ENCODE measurements at regions not wholly inside any gene's neighbourhood (a gene's known extent, or its start where the extent isn't known, plus 50 kb on each side); places are given as distances from the start of the nearest gene placed in this dataset.

DNA sequence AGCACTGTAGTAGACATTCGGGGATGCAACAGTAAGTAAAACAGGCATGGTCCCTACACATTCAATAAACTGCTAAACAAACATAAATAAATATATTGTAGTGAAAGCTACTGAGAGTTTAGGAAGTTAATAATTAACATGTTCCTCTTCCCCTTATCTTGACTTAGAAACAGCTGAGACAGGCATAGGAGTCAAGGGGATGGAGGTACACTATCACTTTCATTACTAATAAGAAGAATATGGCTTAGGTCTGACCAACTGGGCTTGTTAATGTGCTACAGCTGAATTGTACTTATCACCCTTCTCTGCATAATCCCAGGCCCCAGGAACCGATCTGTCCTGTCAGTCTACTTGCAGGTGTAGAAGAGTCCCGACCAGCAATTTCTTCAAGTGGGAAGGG is 116.3 kb upstream of the DAZL start:
- Mint-ChIP-seq H3K27me3 (ENCODE audit: low read depth in 3 of 3) (peaks cover 0 to 2% (median 2%) of the 10 kb centered on the region in 3 donors), H3K9me3 (peaks cover 0 to 10% (median 5%) of the 10 kb centered on the region in 6 donors), H3K27ac (no peak overlapping the region), H3K4me1 (peaks cover 0 to 3% of the 10 kb centered on the region in 2 donors), H3K36me3 (peaks cover 5 to 6% (median 5%) of the 10 kb centered on the region in 3 donors), H3K4me3 (no peak overlapping the region)
- no peak for DNase-seq

DNA sequence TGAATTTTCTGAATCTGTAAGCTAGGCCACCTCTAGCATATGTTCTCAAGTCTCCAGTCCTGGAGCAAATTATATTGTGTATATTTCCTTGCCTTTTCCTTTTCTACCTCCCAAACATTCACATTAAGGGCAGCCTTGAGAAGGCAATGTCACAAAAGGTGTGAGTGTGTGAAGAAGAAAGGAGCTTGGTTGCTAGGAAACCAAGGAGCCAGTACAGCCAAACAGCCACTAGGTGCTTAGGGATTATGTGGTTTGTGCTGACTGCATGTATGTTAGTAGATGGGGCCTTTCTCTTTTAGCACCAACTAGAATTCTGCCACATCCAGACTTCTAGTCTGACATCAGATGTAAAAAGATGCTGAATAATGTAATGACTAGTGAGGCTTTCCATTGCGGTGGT is 118.8 kb upstream of the DAZL start:
- no peak overlapping the region for H3K27ac Mint-ChIP-seq
- H3K9me3 Mint-ChIP-seq: peaks cover 0 to 13% (median 5%) of the 10 kb centered on the region in 6 donors
- peaks cover 0 to 3% of the 10 kb centered on the region in 2 donors for H3K4me1 Mint-ChIP-seq
- peak in 2 of 3 donors; percentile 26 to 36 for DNase-seq
- H3K36me3 Mint-ChIP-seq: peaks cover 5 to 12% (median 6%) of the 10 kb centered on the region in 3 donors
- no peak overlapping the region for H3K4me3 Mint-ChIP-seq
- peaks cover 0 to 7% (median 4%) of the 10 kb centered on the region in 3 donors for H3K27me3 Mint-ChIP-seq (ENCODE audit: low read depth in 3 of 3)

DNA sequence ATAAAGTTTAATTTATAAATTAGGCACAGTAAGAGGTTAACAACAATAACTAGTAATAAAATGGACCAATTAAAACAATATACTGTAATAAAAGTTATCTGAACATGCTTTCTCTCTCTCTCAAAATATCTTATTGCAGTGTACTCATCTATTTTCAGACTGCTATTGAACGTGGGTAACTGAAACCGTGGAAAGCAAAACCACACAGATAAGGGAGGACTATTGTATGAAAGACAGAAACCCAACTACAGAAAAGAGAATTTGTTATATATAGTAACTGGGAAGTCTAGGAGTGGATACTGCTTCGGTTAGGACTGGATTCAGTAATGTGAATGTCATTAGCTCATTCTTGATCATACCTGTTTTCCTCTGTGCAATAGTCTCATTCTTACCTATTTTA is 119.3 kb upstream of the DAZL start:
- DNase-seq: no peak
- Mint-ChIP-seq H3K27me3 (ENCODE audit: low read depth in 3 of 3) (peaks cover 2 to 7% (median 5%) of the 10 kb centered on the region in 3 donors), H3K4me1 (peaks cover 0 to 3% of the 10 kb centered on the region in 2 donors), H3K4me3 (no peak overlapping the region), H3K27ac (no peak overlapping the region), H3K36me3 (peaks cover 5 to 12% (median 6%) of the 10 kb centered on the region in 3 donors), H3K9me3 (peaks cover 0 to 13% (median 7%) of the 10 kb centered on the region in 6 donors)

DNA sequence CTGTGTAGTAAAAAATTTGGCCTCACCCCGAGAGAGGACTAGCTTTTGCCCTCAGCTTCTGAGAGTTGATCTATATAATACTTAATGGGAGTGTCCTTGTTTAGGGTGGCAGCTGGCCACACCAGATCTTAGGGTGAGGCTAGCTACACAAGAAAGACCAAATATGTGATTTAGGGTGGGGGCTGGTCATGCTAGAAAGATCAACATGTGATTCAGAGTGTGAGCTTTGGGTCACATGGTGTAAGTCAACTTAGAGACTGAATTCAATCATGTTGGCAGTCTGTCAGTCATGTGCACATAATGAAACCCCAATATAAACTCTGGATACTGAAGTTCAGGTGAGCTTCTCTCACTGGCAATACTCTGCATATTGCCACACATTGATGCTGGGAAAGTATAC is 120.7 kb upstream of the DAZL start:
- peaks cover 5 to 12% (median 6%) of the 10 kb centered on the region in 3 donors for H3K36me3 Mint-ChIP-seq
- H3K27me3 Mint-ChIP-seq (ENCODE audit: low read depth in 3 of 3): peaks cover 2 to 7% (median 5%) of the 10 kb centered on the region in 3 donors
- H3K4me3 Mint-ChIP-seq: no peak overlapping the region

DNA sequence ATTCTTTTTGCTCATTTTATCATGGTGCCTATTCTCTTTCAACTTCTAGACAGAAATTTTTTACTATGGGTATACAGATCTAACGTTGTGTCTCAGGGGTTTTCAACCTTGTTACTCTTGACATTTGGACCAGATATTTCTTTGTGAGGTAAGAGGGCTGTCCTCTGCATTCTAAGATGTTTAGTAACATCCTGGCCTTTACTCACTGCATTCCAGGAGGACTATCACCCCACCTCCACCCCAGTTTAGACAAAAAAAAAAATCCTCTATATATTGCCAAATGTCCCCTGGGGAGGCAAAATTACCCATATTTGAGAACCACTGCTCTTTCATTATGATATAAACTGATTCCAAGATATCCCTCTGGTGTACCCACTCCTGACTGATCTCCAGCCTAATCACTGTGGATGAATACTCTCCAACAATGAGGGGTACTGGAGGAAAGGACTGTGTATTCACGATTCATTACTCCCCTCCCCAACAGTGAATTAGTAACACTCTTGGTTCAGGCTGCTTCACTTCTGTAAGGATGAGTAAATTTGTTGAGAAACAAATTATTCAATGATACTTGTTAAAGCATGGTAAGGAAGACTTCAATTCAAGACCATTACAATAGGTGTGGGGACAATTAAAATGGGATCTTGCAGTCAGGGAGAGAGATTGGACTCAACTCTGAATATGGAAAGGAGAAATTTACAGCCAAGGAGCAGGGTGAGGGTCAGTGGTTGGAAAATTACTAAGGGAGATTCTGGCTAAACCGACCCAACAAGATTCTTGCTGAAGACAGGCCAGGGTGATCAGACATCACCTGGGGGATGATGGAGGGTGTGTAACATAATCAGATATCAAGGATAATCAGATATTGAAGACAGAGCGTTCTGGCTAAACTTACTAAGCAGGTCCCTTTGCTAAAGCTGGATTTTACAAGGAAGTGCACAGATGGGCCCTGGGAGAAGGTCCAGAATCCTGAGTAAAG is 123.8 kb upstream of the DAZL start:
- peaks cover 2 to 12% (median 5%) of the 10 kb centered on the region in 3 donors for H3K27me3 Mint-ChIP-seq (ENCODE audit: low read depth in 3 of 3)
- DNase-seq: no peak
- no peak overlapping the region for H3K27ac Mint-ChIP-seq
- peaks cover 15 to 28% (median 26%) of the 10 kb centered on the region in 3 donors for H3K36me3 Mint-ChIP-seq
- peaks cover 17 to 35% (median 28%) of the 10 kb centered on the region in 6 donors for H3K9me3 Mint-ChIP-seq
- H3K4me1 Mint-ChIP-seq: no peaks in the 10 kb centered on the region
- no peak overlapping the region for H3K4me3 Mint-ChIP-seq

More for the DNA sequence above, 120.7 kb upstream of the DAZL start:
- no peaks in the 10 kb centered on the region for H3K4me1 Mint-ChIP-seq
- no peak for DNase-seq
- H3K9me3 Mint-ChIP-seq: peaks cover 0 to 13% (median 7%) of the 10 kb centered on the region in 6 donors
- H3K27ac Mint-ChIP-seq: no peak overlapping the region

DNA sequence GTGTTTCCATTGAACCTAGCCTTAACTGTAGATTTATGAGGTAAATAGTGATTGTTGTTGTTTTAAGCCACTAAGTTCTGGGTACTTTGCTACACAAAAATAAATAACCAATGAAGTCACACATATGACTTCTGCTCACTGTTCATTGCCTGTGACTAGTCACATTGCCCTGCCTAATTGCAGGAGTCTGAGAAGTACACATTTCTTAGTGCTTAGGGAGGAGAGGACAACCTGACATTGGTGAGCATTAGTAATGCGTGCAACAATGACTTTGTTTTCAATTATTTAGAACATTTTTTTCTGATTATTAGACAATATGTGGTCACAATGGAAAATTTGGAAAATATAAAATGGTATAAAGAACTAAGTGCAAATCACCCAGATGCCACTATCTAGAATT is 133.2 kb upstream of the DAZL start:
- Mint-ChIP-seq H3K4me1 (peaks cover 0 to 3% of the 10 kb centered on the region in 2 donors), H3K27ac (no peak overlapping the region), H3K4me3 (no peak overlapping the region), H3K27me3 (ENCODE audit: low read depth in 3 of 3) (peaks cover 0 to 2% (median 1%) of the 10 kb centered on the region in 3 donors), H3K36me3 (peaks cover 0 to 14% (median 5%) of the 10 kb centered on the region in 3 donors), H3K9me3 (peaks cover 3 to 16% (median 15%) of the 10 kb centered on the region in 6 donors)
- no peak for DNase-seq

DNA sequence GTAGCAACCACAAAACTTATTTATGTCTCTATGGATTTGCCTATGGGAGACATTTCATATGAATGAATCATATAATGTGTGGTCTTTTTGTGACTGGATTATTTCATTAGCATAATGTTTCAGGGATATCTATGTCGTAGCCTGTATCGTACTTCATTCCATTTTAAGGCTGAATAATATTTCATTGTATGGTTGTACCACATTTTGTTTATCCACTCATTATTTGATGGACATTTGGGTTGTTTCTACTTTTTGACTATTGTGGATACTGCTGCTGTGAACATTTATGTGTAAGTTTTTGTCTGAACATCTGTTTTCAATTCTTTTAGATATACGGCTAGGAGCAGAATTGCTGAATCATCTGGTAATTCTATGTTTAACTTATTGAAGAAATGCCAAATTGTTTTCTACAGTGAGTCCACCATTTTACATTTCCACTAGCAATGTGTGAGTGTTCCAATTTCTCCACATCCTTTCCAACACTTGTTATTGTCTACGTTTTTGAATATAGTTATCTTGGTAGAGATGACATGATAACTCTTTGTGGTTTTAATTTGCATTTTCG is 134.4 kb upstream of the DAZL start:
- H3K4me3 Mint-ChIP-seq: no peak overlapping the region
- H3K9me3 Mint-ChIP-seq: peaks cover 0 to 15% (median 8%) of the 10 kb centered on the region in 6 donors
- no peak overlapping the region for H3K27ac Mint-ChIP-seq
- H3K4me1 Mint-ChIP-seq: peaks cover 0 to 3% of the 10 kb centered on the region in 2 donors
- H3K27me3 Mint-ChIP-seq (ENCODE audit: low read depth in 3 of 3): peaks cover 0 to 2% (median 1%) of the 10 kb centered on the region in 3 donors
- H3K36me3 Mint-ChIP-seq: peaks cover 0 to 8% (median 0%) of the 10 kb centered on the region in 3 donors
- no peak for DNase-seq

DNA sequence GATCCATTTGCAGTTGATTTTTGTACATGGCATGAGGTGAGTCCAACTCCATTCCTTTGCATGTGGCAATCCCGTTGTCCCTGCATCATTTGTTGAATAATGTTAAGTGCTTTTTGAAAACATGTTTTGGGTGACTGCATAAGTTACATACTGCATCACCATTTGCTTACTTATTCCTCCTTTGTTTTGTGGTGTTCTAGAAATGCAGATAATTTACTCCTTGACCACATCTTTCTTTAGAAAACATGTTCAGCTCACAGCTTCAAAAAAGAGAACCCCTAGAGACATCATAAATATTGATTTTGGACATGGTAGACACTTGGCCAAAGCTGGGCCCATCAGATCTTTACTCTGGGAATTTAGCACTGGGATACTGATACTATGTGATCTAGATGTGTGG is 135.3 kb upstream of the DAZL start:
- H3K9me3 Mint-ChIP-seq: peaks cover 0 to 11% (median 7%) of the 10 kb centered on the region in 6 donors
- DNase-seq: no peak
- H3K36me3 Mint-ChIP-seq: peaks cover 0 to 3% (median 0%) of the 10 kb centered on the region in 3 donors
- peaks cover 0 to 2% (median 1%) of the 10 kb centered on the region in 3 donors for H3K27me3 Mint-ChIP-seq (ENCODE audit: low read depth in 3 of 3)
- H3K4me1 Mint-ChIP-seq: peaks cover 0 to 3% of the 10 kb centered on the region in 2 donors
- H3K4me3 Mint-ChIP-seq: no peak overlapping the region
- H3K27ac Mint-ChIP-seq: no peak overlapping the region

DNA sequence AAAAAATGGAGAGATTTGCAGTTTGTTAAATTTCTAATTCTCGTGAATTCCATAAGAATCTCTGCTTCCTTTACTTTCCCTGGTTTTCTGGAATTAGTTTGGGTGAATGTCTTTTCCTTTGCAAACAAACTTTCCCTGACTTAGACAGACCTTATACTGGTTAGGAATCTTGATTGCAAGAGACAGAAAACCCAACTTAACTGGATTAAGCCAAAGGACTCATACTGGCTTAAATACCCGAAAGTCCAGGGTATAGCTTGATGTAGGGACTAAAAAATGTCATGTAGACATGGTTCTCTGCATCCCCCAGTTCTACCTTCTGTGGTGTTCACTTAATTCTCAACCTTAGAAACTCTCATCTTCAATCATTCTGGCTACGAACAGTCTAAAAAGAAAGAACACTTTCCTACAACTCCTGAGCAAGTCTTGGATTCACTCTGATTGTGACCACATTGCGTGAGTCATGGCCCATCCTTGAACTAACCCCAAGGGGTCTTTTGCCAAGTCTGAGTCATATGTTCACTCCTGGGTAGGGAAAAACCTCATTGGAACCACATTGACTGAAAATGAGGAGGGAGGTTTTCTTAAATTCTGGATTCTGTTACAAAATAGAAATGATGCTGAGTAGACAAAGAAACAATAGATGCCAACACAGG is 136.0 kb upstream of the DAZL start:
- peaks cover 0 to 8% (median 3%) of the 10 kb centered on the region in 6 donors for H3K9me3 Mint-ChIP-seq

DNA sequence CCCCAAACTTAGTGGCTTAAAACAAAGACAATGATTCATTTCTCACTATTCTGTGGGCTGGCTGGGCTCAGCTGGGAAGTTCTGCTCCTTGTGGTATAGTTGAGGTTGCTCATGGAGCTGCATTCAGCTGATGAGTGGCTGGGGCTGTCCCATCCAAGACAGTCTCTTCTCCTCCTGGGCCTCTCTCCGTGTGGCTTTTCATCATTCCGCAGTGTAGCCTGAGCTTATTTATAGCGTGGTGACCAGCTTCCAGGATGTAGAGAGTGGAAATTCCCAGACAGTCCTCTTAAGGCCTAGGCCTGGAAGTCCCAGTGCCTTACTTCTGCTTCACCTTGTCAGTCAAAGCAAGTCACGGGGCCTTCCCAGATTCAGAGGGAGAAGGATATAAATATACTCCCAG is 136.7 kb upstream of the DAZL start:
- peaks cover 0 to 2% (median 1%) of the 10 kb centered on the region in 3 donors for H3K27me3 Mint-ChIP-seq (ENCODE audit: low read depth in 3 of 3)
- H3K4me3 Mint-ChIP-seq: no peak overlapping the region
- no peak overlapping the region for H3K27ac Mint-ChIP-seq
- H3K4me1 Mint-ChIP-seq: peaks cover 0 to under 1% of the 10 kb centered on the region in 2 donors
- peaks cover 0 to 3% (median 0%) of the 10 kb centered on the region in 3 donors for H3K36me3 Mint-ChIP-seq
- H3K9me3 Mint-ChIP-seq: peaks cover 0 to 8% (median 3%) of the 10 kb centered on the region in 6 donors
- DNase-seq: no peak

More for the DNA sequence above, 136.0 kb upstream of the DAZL start:
- no peak overlapping the region for H3K27ac Mint-ChIP-seq
- DNase-seq: no peak
- peaks cover 0 to 1% of the 10 kb centered on the region in 2 donors for H3K4me1 Mint-ChIP-seq
- peaks cover 0 to 2% (median 1%) of the 10 kb centered on the region in 3 donors for H3K27me3 Mint-ChIP-seq (ENCODE audit: low read depth in 3 of 3)
- H3K36me3 Mint-ChIP-seq: peaks cover 0 to 3% (median 0%) of the 10 kb centered on the region in 3 donors
- no peak overlapping the region for H3K4me3 Mint-ChIP-seq

DNA sequence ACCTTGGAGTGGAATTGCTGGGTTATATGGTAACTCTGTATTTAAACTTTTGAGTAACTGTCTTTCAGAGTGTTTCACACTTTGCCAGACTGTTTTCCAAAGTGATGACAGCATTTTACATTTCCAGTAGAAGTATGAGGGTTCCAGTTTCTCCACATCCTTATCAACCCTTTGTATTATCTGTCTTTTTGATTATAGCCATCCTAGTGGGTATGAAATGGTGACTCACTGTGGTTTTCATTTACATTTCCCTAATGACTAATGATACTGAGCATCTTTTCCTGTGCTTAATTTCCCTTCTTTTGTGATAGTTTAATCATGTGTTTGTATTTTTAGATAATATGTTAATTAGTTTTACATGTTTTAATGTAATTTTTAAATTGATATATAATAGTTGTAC is 138.1 kb upstream of the DAZL start:
- no peak overlapping the region for H3K4me3 Mint-ChIP-seq
- peaks cover 0 to 3% (median 0%) of the 10 kb centered on the region in 3 donors for H3K36me3 Mint-ChIP-seq
- peaks cover 0 to 2% (median 0%) of the 10 kb centered on the region in 3 donors for H3K27me3 Mint-ChIP-seq (ENCODE audit: low read depth in 3 of 3)
- H3K27ac Mint-ChIP-seq: no peak overlapping the region
- peaks cover 0 to 8% (median 3%) of the 10 kb centered on the region in 6 donors for H3K9me3 Mint-ChIP-seq
- no peak for DNase-seq
- no peaks in the 10 kb centered on the region for H3K4me1 Mint-ChIP-seq

DNA sequence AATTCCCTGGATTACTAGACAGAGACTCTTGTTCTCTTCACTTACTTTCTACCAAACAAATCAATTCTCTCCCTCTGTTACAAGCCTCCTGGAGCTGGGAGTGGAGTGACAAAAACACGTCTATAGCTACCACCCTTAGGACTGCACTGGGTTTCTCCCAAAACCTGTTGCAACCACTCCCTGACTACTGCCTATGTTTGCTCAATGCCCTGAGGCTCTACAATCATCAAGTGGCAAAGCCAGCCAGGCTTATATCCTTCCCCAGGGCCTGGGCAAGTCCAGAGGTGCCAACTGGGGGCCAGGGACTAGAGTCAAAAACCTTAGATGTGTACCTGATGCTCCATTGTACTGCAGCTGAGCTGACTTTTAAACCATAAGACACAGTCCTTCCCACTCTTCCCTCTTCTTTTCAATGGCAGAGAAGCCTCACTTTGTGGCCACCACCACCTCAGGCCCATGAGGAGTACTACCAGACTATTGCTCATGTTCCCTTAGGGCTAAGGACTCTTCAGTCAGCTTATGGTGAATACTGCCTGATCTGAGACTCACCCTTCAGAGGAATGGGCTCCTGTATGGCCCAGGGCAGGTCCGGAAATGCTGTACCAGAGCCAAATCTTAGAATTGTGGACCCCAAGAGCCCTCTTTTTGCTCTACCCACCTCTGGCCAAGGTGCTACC is 125.4 kb upstream of the PLCL2 start:
- peaks cover 0 to 24% (median 0%) of the 10 kb centered on the region in 3 donors for H3K36me3 Mint-ChIP-seq

DNA sequence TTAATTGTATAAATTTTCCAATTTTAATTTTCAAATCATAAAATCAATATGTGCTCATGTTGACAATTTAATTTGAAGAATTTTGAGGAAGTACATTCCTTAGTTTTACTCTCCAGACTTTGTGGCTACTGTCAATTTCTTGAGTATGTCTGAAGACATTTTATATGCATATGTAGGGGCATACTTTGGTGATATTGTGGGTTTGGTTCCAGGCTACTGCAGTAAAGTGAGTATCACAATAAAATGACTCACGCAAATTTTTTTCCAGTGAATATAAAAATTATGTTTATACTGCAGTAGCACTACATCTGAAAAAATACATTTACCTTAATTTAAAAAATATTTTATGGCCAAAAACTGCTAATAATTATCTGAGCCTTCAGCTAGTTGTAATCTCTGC is 123.2 kb upstream of the PLCL2 start:
- DNase-seq: no peak
- Mint-ChIP-seq H3K9me3 (peaks cover 0 to 2% (median 0%) of the 10 kb centered on the region in 6 donors), H3K27ac (no peak overlapping the region), H3K4me3 (no peak overlapping the region), H3K27me3 (ENCODE audit: low read depth in 3 of 3) (peaks cover 3 to 5% (median 4%) of the 10 kb centered on the region in 3 donors), H3K4me1 (no peaks in the 10 kb centered on the region), H3K36me3 (peaks cover 0 to 12% (median 0%) of the 10 kb centered on the region in 3 donors)

More for the DNA sequence above, 125.4 kb upstream of the PLCL2 start:
- H3K4me3 Mint-ChIP-seq: no peak overlapping the region
- H3K4me1 Mint-ChIP-seq: no peaks in the 10 kb centered on the region
- peaks cover 3% of the 10 kb centered on the region in 3 donors for H3K27me3 Mint-ChIP-seq (ENCODE audit: low read depth in 3 of 3)
- H3K9me3 Mint-ChIP-seq: peaks cover 0 to 3% (median 0%) of the 10 kb centered on the region in 6 donors
- DNase-seq: no peak
- no peak overlapping the region for H3K27ac Mint-ChIP-seq

Data from immature natural killer cell (primary cell).